ENCODE measurements at regions not wholly inside any gene's neighbourhood (a gene's known extent, or its start where the extent isn't known, plus 50 kb on each side); places are given as distances from the start of the nearest gene placed in this dataset.
"Not testable (repeated sequence)": the region's sequence is repeated elsewhere in the genome, so short reads cannot be mapped to it uniquely, and the experiment has no call there.

DNA sequence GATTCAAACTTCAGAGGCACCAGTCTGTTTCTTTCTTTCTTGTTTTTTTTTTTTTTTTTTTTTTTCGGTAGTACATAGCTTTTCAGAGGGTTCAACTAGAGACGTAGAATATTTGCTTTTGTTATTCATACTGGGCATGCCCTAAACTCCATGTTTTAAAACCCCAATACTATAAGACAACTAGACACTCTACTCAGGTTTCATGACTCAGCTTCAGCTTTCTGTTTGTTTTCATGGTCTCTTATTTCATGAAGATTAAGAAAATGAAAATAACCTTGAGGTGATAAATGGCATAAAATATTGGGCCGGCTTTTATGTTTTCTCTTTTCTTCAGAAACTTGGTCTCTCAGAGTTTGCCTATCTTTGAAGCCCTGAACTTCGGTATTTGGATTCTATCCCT, 2126.3 kb upstream of the ACO1 start:
- no peak for DNase-seq (ENCODE audit: low read depth)
- TF ChIP-seq, protein P1, sequence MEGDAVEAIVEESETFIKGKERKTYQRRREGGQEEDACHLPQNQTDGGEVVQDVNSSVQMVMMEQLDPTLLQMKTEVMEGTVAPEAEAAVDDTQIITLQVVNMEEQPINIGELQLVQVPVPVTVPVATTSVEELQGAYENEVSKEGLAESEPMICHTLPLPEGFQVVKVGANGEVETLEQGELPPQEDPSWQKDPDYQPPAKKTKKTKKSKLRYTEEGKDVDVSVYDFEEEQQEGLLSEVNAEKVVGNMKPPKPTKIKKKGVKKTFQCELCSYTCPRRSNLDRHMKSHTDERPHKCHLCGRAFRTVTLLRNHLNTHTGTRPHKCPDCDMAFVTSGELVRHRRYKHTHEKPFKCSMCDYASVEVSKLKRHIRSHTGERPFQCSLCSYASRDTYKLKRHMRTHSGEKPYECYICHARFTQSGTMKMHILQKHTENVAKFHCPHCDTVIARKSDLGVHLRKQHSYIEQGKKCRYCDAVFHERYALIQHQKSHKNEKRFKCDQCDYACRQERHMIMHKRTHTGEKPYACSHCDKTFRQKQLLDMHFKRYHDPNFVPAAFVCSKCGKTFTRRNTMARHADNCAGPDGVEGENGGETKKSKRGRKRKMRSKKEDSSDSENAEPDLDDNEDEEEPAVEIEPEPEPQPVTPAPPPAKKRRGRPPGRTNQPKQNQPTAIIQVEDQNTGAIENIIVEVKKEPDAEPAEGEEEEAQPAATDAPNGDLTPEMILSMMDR (IDR thresholded peaks at IDR 0.05; ENCODE audit: low read length, missing control alignments) = no peak
- no peak overlapping the region for H3K4me3 ChIP-seq (replicated peaks; ENCODE audit: low read depth, low read length)

DNA sequence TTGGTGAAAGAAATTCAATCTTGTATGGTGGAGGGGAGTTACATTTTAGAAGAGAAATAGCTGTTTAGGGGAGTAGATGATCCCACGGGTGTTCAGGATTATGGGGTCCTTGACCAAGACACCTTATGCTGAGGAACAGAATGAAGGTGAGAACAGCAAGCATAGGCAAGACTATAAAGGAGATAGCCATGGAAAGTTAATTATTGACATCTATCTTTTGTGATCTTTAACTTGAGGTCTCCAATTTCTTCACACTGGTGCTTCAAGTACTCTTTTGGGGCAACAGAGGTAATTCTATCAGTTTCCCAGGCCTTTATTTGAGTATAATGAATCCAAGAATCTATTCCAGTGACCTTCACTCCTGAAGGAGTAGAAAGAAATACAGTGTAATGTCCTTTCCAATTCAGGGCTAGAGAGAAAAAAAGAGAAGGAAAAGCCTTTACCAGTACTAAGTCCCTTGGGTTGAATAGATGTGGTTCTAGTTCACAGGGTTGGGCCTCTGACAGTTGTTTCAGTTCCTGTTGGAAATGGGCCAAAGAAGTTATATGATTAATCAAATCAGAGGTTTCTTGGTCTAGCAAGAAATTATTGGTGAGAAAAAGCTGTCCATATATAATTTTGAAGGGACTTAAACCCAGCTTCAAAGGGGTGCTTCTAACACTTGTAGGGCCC, 2104.1 kb upstream of the ACO1 start:
- TF ChIP-seq, protein P1 (IDR thresholded peaks at IDR 0.05; ENCODE audit: low read length, missing control alignments) = no peak
- no peak overlapping the region for H3K4me3 ChIP-seq (replicated peaks; ENCODE audit: low read depth, low read length)
- DNase-seq (ENCODE audit: low read depth) = no peak

DNA sequence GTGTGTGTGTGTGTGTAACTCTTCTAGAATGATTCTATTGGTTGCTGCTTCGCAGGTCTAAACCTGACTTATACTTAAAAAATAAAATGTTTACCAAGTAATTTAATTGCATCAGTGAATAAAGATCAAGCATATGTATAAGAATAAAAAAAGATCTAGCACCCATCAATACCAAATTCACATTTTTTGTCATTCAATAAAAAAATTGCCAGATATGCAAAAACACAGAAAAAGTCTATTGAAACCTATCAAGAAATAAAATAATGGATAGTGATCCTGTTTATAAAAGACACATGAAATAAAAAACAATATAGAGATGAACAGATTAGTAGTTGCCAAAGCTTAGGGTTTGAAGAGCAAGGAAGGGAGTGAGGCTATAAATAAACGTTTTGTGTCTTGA, 2095.0 kb upstream of the ACO1 start:
- no peak overlapping the region for H3K4me3 ChIP-seq (replicated peaks; ENCODE audit: low read depth, low read length)
- TF ChIP-seq, protein P1 (IDR thresholded peaks at IDR 0.05; ENCODE audit: low read length, missing control alignments) = no peak
- DNase-seq (ENCODE audit: low read depth) = no peak

DNA sequence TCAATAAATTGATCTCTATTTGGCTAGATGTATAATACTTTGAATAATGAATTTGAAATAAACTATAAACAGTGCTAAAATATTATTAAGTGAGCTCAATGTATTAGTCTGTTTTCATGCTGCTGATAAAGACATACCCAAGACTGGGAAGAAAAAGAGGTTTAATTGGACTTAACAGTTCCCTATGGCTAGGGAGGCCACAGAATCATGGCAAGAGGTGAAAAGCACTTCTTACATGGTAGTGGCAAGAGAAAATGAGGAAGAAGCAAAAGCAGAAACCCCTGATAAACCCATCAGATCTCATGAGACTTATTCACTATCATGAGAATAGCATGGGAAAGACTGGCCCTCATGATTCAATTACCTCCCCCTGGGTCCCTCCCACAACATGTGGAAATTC, 2092.4 kb upstream of the ACO1 start:
- not testable (repeated sequence) for DNase-seq (ENCODE audit: low read depth); H3K4me3 ChIP-seq (replicated peaks; ENCODE audit: low read depth, low read length)

DNA sequence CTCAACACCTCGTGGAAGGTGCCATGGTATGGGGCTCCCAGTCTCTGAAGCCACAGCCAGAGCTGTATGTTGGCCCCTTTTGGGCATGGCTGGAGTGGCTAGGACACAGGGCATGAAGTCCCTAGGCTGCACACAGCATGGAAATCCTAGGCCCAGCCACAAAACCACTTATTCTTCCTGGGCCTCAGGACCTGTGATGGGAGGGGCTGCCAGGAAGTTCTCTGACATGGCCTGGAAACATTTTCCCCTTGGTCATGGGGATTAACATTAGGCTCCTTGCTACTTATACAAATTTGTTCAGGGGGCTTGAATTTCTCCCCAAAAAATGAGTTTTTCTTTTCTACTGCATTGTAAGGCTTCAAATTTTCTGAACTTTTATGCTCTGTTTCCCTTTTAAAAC, 2091.2 kb upstream of the ACO1 start:
- H3K4me3 ChIP-seq (replicated peaks; ENCODE audit: low read depth, low read length) = no peak overlapping the region
- TF ChIP-seq, protein P1 (IDR thresholded peaks at IDR 0.05; ENCODE audit: low read length, missing control alignments) = no peak
- no peak for DNase-seq (ENCODE audit: low read depth)

DNA sequence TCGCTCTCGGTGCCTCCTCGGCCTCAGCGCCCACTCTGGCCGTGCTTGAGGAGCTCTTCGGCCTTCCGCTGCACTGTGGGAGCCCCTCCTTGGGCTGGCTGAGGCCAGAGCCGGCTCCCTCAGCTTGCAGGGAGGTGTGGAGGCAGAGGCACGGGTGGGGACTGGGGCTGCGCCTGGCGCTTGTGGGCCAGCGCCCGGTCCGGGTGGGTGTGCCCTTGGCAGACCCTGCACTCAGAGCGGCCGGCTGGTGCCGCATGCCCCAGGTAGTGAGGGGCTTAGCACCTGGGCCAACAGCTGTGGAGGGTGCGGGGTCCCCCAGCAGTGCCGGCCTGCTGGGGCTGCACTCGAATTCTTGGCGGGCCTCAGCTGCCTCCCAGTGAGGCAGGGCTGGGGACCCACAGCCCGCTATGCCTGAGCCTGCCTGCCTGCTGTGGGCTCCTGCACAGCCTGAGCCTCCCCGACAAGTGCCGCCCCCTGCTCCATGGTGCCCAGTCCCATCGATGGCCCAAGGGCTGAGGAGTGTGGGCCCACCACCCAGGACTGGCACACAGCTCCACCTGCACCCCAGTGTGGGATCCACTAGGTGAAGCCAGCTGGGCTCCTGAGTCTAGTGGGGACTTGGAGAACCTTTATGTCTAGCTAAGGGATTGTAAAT, 2085.2 kb upstream of the ACO1 start:
- TF ChIP-seq, protein P1 (IDR thresholded peaks at IDR 0.05; ENCODE audit: low read length, missing control alignments) = no peak
- DNase-seq (ENCODE audit: low read depth) = no peak
- no peak overlapping the region for H3K4me3 ChIP-seq (replicated peaks; ENCODE audit: low read depth, low read length)

DNA sequence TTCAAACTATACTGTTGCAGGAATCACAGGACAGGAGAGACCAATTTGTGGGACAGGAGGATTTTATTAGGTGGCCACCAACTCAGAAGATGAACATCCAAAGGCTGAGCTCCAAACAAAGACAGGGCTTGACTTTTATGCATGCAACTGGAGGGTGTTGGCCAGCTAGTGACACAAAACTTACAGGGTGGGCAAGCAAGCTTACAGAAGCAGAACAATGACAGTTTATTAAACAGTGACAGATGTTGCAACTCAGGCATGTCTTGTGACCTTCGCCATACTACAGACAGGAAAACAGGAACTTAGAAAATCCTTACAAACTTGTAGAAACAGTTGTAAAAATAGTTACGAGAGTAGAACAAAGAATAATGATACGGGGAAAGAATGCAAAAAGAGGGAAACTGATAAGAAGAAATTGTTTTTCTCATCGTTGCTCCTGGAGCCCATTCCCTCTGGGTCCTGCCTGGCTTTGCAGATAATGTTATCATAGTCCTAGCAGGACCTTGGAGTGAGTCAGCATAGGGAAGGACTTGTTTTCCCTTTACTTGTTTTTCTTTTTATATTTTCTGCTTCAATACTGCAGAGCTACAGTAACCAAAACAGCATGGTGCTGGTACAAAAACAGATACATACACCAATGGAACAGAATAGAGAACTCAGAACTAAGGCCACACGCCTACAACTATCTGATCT, 2083.0 kb upstream of the ACO1 start:
- TF ChIP-seq, protein P1 (IDR thresholded peaks at IDR 0.05; ENCODE audit: low read length, missing control alignments) = no peak
- H3K4me3 ChIP-seq (replicated peaks; ENCODE audit: low read depth, low read length) = no peak overlapping the region
- DNase-seq (ENCODE audit: low read depth) = peak; percentile 33

Measured in fibroblast of pulmonary artery (primary cell).